ENCODE measurements at regions not wholly inside any gene's neighbourhood (a gene's known extent, or its start where the extent isn't known, plus 50 kb on each side); places are given as distances from the start of the nearest gene placed in this dataset.

GRCh38 chr1:87720561-87720960 lies 391.9 kb downstream of the LMO4 start:
- no peak for DNase-seq (ENCODE audit: low spot score)

- DNase-seq (ENCODE audit: low spot score), result no peak
Observed at GRCh38 chr1:87723193-87723592, 394.5 kb downstream of the LMO4 start.

- DNase-seq (ENCODE audit: low spot score), result no peak
Observed at GRCh38 chr1:87728169-87728568, 399.5 kb downstream of the LMO4 start.

DNA sequence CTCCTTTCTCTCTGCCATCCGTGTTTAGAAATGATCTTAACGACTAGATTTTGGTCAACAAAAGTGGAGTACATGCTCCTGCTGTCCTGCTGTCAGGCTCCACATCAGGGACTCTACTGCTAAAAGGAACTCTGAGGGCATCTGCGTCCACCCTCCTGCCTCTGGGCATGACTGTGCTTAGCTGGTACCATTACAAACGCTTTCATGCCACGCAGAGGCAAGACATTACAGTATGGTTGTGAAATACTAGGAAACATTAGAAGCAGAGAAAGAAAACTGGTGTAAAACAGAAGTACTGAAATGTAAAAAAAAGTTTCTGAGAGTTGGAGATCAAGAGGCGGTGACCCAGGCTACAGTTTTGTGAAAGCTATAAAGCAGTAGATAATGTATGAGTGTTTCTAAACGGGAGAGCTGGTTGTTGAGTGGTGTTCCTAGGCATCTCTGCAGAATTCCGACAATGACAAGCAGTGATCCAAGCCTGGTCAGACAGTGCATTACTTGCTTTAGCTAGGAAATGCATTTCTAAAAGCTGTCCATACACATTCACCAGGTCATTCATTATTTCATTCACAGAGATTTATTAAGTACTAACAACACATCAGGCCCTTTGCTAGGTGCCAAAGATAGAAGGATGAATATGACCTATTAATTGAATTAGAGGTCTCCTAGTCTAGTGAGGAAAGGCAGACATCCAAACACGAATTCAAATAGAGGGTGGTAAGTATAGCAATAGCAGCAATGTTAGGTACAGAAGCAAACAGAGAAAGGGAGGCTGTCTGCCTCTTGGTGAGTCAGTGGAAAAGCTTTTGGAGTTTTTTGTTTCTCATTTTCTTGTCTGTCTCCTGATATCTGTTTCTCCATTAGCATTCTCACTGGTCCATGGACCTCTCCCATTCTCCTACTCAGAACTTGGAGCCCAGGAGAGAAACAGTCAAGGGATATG lies 401.9 kb downstream of the LMO4 start:
- DNase-seq (ENCODE audit: low spot score), result no peak

- DNase-seq (ENCODE audit: low spot score), result no peak
Observed at GRCh38 chr1:87733386-87733785, 404.7 kb downstream of the LMO4 start.

GRCh38 chr1:87735750-87736149 lies 407.1 kb downstream of the LMO4 start:
- no peak for DNase-seq (ENCODE audit: low spot score)

DNA sequence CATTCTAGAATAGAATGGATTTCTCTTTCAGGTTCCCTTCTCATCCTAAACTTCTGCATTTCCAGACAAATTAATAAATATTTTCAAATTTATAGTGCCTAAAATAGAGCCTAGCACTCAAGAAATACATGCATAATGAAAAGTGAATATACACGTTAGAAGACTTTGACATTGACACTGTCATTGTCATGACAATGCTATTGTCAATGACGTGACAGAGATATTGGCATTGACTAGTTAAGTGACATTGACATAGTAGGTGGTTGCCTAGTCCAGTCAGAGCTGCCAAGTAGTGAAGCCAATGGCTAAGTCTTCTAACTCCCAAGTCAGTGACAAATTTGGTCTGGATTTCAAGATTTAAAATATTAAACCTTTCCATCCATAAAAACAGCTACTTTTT lies 410.5 kb downstream of the LMO4 start:
- no peak for DNase-seq (ENCODE audit: low spot score)

- no peak for DNase-seq (ENCODE audit: low spot score)
Observed at GRCh38 chr1:87739704-87740103, 411.0 kb downstream of the LMO4 start.

- no peak for DNase-seq (ENCODE audit: low spot score)
Observed at GRCh38 chr1:87743256-87743655, 414.6 kb downstream of the LMO4 start.

GRCh38 chr1:87744056-87744455 lies 415.4 kb downstream of the LMO4 start:
- no peak for DNase-seq (ENCODE audit: low spot score)

- no peak for DNase-seq (ENCODE audit: low spot score)
Observed at GRCh38 chr1:87744763-87745162, 416.1 kb downstream of the LMO4 start.

DNA sequence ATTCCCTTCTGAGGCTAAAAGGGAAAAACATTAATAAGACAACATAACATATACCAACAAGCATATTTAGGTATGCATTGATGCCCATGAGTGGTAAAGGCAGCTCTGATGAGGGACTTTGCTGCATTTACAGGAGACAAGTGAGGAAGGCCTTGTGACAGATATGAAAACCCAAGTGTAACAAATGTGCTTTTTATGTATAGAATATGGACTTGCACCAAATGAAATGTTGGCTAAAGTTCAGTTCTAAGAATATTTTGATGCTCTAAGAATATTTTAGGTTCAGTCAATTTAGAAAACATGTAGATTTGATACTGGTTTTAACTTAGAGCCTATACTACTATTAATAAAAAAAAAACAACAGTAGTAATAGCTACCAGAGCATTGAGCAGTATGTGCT lies 424.7 kb downstream of the LMO4 start:
- no peak for DNase-seq (ENCODE audit: low spot score)

- no peak for DNase-seq (ENCODE audit: low spot score)
Observed at GRCh38 chr1:87754139-87754538, 425.5 kb downstream of the LMO4 start.

DNA sequence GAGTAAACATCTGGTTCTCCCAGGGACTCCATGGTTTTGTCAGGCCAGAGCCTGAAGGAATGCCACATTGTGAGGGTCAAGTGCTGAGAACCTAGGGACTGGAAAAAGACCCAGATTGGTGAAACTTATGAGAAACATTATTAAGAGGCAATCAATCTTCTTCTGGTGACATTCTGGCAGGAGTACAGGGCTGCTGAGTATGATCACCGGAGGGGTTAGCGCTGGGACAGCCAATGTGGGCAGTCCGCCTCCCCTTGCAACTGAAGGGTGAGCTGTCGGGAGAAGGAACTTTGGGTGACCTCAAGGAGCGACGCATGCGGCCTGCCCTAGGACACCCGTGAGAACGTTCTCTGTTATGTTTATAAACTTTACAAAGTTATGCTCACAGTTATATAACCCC lies 429.0 kb downstream of the LMO4 start:
- DNase-seq (ENCODE audit: low spot score), result no peak

DNA sequence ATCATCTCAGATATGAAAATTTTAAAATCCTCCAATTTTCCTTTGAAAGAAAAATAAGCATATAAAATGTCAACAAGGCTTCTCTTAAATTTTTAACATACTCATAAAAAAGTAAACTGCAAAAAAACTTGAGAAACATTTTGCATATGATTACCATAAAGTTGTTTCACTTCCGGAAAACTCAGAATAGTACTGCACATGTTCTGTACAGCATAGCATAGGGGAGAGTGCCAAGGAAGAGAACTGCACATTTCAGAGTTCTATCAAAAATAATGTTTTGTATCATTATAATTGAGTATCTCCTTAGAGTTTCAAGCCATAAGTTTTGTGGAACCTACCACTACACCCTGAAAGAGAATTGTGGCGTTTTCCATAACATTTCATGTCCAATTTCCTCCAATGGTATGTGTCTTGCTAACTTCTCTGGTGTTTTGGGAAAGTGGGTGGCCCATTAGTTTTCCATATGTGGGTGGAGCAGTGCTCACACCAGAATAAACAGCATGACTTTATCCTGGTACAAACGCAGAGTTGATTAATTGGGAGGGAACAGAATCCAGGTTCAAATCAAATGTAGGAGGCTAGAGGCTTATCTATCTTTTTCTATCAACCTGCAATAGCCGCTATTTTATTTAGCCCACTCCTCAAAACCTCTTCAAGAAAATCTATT lies 430.9 kb downstream of the LMO4 start:
- DNase-seq (ENCODE audit: low spot score), result no peak

DNA sequence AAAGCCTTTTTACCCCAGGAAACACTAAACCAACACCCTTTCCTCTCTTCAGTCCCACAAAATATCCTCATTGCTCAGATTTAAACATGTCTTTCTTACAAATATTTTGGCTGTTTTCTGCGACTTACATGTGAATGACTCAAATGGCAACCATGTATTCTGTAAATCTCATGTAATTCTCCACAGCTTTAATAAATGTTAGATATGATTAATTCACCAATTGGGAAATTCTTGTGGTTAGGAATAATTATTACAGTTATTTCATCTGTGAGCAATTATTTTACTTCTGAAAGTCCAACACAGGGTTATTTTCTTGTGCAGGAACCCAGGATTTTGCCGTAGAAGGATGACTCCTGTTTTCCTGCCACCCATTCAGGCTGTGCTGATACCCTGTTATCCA lies 431.5 kb downstream of the LMO4 start:
- no peak for DNase-seq (ENCODE audit: low spot score)

DNA sequence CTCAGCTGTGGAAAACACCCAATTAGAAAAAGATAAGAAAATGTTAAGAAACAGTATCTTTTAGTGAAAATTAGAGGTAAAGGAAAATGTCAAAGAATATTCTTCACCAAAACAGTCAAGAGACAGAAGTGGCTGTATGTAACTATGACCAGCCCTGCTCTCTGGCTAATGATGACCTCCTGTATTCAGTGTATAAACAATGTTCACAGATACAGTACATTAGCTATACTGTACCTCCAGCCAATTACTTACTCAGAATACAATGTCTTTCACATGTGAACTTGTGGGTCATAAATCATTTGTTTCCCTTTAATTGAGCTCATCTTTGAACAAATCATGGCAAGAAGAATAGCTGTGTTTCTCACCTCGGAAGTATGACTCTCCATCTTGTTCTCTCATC lies 432.0 kb downstream of the LMO4 start:
- DNase-seq (ENCODE audit: low spot score), result no peak

- DNase-seq (ENCODE audit: low spot score), result no peak
Observed at GRCh38 chr1:87763483-87763882, 434.8 kb downstream of the LMO4 start.

DNA sequence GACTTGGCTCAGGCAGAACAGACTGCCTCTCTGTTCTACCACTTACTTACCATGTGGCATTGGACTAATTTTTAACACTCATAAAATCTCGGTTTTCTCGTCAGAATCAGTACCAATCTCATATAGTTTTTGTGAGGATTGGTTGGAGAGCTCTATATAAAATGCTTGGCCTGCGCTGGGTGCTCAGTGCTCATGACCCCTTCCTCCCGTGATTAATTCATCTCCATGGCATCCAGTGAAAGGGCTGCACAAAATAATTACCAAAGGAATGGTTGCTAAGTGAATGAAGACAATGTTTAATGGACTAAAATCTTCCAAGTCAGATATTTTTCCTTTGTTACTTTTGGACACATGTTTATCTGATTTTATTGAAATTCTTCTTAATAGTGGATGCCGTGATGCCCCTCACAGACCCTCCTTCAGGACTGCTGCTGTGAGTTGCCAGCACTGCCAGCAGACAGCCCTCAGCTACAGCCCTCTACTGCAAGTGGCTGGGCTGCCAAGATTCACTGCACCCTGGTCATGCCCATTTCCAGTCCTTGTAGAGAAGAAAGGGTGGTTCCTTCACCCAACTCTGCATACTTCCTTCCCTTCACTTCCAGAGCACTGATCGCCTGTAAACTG lies 436.5 kb downstream of the LMO4 start:
- no peak for DNase-seq (ENCODE audit: low spot score)

DNA sequence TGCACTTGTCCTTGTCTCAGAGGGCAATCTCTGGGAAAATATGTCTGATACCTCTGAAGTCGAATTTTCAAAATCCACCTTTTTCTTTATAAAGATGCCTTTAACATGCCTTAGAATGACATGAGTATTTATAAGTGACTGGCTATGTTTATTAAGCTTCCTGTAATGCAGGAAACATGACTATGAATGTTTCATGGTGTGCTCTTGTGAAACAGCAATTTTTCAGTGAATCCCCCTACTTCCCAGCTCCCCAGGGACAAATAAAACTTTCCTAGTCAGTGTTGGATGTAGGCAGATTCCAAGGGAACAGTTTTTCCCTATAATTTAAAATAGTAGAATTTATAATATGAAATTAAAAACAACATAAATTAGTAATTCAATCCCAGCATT lies 437.0 kb downstream of the LMO4 start:
- no peak for DNase-seq (ENCODE audit: low spot score)

DNA sequence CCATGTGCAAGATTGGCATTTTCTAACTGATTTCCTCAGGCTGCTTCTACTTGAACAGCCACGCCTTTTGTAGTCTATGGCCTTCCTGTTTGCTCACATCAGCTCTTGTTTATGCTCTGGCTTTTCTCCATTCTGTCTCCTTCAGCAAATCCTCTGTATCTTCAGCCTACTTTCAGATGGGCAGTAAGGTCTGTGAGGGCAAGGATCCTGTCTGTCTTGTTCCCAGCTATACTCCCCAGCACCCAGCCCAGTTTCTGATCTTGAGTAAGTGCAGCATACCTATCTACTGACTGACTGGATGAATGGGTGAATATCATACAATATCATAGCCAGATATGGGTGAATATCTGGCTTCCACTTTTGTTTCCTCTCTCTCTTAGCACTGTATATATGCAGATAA lies 438.1 kb downstream of the LMO4 start:
- no peak for DNase-seq (ENCODE audit: low spot score)

DNA sequence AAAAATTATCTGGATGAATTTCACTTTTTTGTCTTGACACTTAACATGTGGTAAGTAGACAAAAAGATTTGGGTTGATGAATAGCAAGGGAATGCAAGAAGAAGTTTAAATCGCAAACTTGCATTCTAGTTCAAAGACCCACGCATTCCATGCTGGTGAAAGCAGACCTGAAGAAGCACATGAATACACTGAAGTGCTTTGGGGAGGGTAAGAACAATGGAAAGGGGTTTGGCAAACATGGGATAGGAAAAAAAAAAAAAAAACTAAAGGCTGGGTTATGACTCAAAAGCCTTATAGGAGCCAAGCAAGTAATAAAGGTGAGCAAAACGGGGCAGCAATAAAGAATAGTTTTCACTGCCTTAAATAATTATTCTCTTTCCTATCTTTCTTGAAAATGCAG lies 450.2 kb downstream of the LMO4 start:
- DNase-seq (ENCODE audit: low spot score), result no peak

DNA sequence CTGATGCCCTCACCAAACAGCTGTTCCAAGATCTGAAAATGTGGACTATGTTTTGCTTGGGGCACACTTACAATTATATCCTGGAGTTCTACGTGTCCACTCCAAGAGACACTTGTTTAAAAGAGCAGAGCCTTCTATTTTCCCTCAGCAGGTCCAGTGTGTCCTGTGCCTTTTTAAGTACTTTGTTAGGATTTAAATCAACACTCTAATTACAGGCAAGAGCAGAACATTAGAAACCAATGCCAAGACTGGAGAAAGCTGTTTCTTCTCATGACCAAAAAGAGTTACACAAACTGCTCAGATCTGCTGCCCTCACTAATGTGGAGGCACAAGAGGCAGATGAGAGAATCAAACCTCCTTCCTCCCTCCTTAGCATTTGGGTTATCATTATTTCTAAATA lies 452.9 kb downstream of the LMO4 start:
- DNase-seq (ENCODE audit: low spot score), result no peak

Data from putamen (tissue), 1 donor.